ENCODE measurements at regions not wholly inside any gene's neighbourhood (a gene's known extent, or its start where the extent isn't known, plus 50 kb on each side); places are given as distances from the start of the nearest gene placed in this dataset.

- in situ Hi-C loops (cut with MboI; ENCODE audit: low sequenced_read_pairs): loop anchor here (25.0 kb wide), 1 partner anchor 489 kb away; no protein-coding TSS in a partner anchor
These were observed 59.0 kb upstream of the MINAR1 start for GRCh38 chr15:79373113-79373512.

- in situ Hi-C loops (cut with MboI; ENCODE audit: low sequenced_read_pairs): loop anchor here (25.0 kb wide), 1 partner anchor 489 kb away; no protein-coding TSS in a partner anchor
These were observed 58.4 kb upstream of the MINAR1 start for GRCh38 chr15:79373728-79374127.

- in situ Hi-C loops (cut with MboI; ENCODE audit: low sequenced_read_pairs): no loop called here
These were observed 55.8 kb upstream of the MINAR1 start for GRCh38 chr15:79376383-79376782.

DNA sequence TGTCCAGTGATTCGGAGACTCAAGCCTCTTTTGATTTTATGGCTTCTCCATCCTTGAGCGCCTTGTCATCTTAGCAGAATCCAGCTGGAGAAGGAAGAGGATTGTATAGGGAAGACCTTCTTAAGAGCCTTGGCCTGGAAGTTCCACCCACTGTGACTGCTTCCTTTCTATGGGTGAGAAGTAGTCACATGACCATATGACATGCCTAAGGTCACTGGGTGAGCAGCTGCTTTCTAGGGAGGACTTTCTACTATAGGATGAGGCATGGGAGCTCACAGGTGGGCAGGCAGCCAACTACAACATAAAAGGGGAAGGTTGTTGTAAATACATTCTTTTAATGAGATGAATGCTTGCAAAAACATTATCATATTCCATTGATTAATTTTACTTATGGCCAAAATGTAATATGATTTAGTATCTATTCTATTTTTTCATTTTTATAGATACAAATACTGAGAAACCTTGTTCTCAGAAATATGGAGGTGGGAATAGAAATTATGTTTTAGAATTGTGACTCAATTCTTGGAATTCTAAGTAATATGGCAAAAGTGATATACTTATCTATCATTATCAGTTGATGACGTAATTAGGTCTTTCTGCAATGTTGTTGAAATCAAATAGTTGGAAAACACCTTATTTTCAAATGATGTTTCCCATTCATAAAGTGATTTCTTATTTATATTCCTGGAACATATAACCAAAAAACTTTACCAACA, 53.6 kb upstream of the MINAR1 start:
- in situ Hi-C loops (cut with MboI; ENCODE audit: low sequenced_read_pairs): no loop called here

DNA sequence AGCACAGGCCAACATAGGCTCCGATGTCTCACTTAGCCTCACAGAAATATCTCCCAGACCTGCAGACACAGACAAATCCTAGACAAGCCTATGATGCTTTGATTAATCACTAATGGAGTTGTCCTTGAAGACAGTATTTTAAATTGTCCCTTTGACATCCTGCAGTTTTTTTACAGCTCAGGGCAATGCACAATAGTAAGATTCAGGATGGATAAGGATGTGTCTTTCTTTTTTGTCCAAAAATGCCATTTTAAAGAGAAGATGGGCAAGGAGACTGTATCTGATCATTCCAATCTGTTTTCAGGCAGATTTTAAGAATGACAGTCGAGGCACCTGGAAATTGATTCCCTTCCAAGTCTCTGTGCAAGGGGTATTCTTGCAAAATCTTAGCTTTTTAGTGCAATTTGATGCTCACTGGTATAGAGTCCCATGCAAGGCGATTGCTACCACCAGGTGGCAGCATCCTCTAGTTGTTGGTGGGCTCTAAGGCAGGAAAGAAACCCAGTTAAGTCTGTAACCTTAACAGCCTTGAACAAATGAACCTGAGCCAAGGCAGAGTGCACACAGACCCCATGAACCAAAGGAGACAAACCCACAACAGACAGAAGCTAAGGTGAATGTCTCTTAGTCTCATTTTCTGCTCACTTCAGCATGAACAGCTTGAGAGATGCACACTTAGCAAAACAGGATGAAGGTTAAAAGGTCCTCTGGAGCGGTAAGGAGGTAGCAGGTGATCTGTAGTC, 51.2 kb upstream of the MINAR1 start:
- in situ Hi-C loops (cut with MboI; ENCODE audit: low sequenced_read_pairs): no loop called here

GRCh38 chr15:79381593-79381992, 50.5 kb upstream of the MINAR1 start:
- in situ Hi-C loops (cut with MboI; ENCODE audit: low sequenced_read_pairs): no loop called here

All from HL-60/S4 treated with retinoic acid at 250 ng/mL for 4 days and 3 days (cell line).